HG02884 (cell line): ENCODE measurements at regions not wholly inside any gene's neighbourhood (a gene's known extent, or its start where the extent isn't known, plus 50 kb on each side); places are given as distances from the start of the nearest gene placed in this dataset.
A peak's percentile ranks its signal among the peaks of the same experiment; 100 is the strongest.
"Not testable (repeated sequence)": the region's sequence is repeated elsewhere in the genome, so short reads cannot be mapped to it uniquely, and the experiment has no call there.

Experiments
- ATAC-seq: cut with Tn5 transposase; IDR thresholded peaks from one replicate; pipeline ENCODE4 v1.9.1; 2021; ENCODE audit warnings: mild to moderate bottlenecking, moderate library complexity; ENCODE audit not compliant: unreplicated experiment

DNA sequence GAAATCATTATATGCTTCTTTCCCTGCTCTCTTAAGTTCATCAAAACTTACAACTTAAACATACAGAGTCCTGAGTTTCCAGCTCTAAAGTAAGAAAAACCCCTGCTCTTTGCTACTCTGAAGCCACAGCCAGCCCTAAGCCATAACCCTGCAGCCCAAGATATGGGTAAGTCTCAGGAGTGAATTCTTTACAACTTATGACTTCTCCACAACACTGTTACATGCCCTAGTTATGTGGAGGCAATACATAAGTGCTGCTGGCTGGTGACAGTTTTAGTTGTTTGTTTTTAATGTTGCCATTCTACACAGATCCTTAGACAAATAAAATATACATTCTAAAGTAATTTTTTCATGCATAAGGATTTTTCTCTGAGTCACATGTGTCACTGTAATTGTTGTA lies 100.2 kb downstream of the FBXO8 start:
- ATAC-seq = no peak

DNA sequence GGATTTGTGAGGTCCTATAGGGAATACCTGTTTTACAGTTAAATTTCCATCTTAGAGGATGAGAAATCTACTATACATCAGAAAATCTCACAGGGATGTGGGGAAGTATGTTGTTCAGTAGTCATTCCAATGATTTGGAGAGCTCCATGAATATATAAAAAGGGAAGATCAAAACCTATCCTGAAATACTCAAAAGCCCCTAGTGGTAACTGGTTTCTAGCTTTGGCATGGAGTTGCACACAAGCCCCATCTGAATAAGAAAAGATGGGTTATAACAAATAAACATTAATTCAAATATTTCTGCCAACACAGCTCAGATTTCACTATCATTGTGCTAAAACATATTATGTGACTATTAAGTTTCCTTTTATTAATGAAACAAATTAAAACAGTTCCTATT lies 101.6 kb downstream of the FBXO8 start:
- ATAC-seq = no peak

- no peak for ATAC-seq
Observed at GRCh38 chr4:174177536-174177935, 105.9 kb downstream of the FBXO8 start.

DNA sequence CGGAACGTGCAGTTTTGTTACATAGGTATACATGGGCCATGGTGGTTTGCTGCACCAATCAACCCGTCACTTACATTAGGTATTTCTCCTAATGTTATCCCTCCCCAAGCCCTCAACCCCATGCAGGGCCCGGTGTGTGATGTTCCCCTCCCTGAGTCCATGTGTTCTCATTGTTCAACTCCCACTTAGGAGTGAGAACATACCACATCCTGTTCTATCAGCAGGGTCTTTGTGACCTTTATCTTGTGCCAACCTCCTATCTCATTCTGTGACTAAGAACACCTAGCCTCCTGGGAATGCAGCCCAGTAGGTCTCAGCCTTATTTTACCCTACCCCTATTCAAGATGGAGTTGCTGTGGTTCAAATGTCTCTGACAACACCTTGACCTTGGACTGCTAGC lies 107.6 kb downstream of the FBXO8 start:
- not testable (repeated sequence) for ATAC-seq

DNA sequence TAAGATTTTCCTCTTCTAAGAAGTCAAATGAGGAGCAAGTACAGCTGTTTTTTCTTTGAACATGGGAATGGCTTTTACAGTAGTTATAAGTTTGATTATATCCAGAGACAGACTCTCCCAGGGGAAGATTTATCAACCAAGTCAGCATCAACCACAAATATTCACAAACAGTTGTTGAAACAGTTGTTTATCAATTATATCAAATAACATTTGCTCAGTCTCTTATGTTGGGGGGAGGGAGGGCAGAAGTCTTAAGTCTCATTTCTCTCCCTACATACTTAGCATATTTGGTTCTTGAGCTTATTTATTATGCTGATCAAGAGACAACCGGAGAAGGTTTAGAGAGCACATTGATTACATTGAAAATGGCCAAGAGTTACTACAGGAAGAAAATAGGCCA lies 110.1 kb downstream of the FBXO8 start:
- ATAC-seq = no peak

DNA sequence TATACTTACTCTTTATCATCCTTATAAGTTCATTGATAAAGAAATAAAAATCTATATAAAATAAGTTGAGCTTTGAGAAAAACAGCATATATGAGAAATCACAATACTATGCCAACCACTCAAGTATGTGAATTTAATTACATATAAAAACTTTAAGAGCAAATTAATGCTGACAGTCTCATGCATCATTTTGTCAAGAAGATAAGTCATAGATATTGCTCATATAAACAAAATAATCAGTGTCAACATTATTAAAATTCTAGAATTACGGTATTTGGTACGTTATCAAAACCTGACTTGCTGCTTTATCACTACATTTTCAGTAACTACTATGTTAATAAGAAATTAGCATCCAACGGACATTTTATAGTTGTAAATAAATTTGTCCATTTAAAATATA lies 111.2 kb downstream of the FBXO8 start:
- no peak for ATAC-seq

DNA sequence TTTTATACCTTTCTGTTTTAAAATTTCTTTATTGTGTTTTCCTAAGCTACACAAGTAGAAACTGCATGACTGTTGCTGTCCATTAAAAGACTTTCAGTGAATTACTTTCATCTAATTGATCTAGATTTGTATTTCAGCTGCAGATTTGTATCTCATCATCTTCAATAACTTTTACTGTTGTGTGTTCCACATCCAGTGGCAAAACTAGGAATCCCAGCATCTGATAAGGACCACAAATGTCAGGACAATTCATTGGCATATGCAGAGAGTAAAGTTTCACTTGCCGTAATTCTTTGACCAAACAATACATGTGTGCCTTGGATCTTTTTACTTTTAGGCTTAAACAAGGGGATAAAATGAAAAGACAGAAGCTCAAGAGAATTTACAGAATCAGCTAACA lies 112.6 kb downstream of the FBXO8 start:
- ATAC-seq = no peak

- no peak for ATAC-seq
Observed at GRCh38 chr4:174170091-174170490, 113.4 kb downstream of the FBXO8 start.

DNA sequence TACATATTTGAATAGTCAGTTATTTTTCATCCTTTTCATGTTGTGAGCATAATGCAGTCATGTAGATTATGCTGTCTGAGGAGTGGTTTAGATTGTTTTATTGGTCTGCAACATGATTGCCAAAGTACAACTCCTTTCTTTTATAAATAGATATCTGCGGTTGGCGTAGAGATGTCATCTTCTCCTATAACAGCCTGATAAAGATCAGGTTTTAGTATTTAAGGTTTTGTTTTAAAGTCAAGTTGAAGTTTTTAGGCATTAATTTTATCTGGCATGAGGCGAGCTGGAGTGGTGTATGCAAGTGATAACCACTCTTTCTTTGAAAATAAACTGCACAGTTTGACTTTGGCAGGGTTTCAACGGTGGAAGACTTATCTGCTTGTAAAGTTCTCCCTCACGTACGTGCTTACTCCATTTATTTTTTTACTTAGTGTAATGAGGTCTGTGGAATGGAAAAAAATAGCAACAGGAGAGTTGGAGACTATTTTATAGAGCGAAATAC lies 126.3 kb downstream of the FBXO8 start:
- ATAC-seq = no peak

DNA sequence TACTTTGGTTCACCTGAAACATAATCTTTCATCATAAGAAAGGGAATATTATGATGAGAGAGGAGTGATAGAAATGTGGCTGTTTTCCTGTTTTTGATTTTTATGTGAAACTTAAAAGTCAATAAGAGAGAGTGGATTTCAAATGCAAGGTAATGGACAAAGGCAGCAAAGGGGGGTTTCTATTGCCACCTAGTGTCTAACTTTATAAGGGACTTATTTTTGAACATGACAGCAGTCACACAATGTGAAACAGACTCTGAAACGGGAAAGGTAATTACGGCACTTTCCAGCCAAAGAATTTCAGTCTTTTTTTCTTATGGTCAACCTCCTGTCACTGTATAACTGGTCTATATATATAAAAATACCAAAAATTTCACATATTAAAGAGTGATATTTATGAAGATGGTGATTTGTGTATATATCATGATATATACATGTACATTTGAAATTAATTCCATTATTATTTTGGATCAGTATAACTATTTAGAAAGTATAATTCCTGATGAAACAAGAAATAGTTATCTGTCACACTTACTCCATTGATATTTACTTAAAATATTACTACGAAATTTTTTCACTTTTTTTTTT lies 127.1 kb downstream of the FBXO8 start:
- peak; percentile 96 for ATAC-seq

DNA sequence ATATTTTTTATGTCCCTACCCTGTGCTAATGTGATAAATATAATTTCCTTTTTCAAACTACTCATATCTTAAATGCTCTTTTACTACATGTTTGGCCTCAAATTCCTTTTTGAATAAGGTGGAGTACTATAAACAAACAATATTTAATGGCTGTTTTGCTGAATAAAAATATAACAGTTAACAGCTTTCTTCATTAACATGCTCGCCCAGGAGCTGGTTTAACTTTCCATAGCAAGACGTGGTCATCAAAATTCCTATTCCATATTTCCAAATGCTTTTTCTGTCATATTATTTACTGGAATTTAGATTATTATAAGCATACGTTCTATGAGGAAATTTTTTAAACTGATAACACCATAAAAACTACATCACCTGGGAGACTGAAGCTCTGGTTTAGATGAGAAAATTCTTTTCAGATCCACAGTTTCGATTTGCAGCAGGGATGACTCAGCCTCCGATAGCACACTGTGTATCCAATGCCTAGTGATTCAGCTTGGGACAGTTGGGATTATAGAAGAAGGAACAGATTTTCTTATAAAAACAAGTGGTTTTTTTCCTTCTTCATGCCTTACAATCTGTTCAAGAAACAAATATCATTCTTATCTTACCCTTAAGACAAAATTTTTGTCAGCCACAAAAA lies 129.1 kb downstream of the FBXO8 start:
- ATAC-seq = no peak

- no peak for ATAC-seq
Observed at GRCh38 chr4:174152717-174153466, 130.6 kb downstream of the FBXO8 start.

DNA sequence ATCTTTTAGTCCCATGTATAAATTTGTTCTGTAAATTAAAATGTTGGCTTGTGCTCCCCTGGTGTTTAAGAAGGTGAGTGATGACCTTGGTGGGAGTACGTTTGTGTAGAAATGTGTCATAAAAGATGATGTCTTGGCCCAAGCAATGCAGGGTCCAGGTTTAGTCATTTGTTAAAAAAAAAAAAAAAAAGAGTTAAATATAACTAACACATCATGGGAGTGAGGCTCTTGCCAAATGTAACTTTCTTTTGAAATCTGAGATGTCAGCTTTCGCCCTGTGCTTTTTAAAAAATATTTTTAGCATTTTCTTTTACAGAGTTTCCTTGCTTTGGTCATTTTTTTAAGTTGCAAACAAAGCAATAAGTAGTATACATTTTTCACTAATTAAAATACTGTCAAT lies 135.6 kb downstream of the FBXO8 start:
- no peak for ATAC-seq

DNA sequence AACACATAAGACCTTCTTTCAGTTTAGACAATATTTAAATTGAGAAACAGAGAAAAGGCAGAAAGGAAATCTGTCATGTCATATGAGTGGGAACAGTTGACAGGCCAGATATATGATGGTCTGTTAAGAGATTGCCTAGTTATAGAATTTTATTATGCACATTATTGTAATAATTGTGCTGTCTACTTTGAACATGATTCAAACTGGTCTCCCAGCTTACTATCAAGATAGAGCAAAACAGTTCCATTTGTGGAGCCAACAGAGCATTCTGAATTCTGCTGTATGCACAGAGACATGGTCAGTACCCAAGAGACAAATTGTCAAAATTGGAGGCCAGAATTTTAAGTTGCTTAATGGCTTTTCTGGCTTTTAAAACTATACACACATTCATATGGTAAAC lies 139.4 kb downstream of the FBXO8 start:
- no peak for ATAC-seq

- ATAC-seq = no peak
Observed at GRCh38 chr4:174141876-174142275, 141.6 kb downstream of the FBXO8 start.

GRCh38 chr4:174138616-174139015 lies 144.9 kb downstream of the FBXO8 start:
- ATAC-seq = no peak

- ATAC-seq = no peak
Observed at GRCh38 chr4:174137698-174138097, 145.8 kb downstream of the FBXO8 start.

- ATAC-seq = no peak
Observed at GRCh38 chr4:174135936-174136406, 147.5 kb downstream of the FBXO8 start.

GRCh38 chr4:174135530-174135929 lies 147.9 kb downstream of the FBXO8 start:
- no peak for ATAC-seq

DNA sequence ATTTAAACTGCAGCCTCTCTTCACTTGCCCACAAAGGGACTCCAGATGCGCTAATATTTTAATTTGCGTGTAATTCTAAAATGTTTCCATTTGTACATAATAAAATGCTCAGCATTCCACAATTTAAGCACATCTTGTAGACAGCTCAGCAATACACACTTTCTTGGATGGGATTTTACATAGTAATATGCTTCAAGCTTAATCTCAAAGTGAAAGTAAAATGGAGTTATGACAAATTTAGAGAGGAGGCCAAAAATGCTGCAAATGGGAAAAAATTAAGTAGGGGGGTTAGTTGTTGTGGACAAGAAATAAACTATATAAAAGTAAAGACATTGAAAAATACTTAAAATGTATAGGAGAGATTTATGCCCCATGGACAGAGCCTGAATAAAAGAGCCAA lies 149.1 kb downstream of the FBXO8 start:
- no peak for ATAC-seq

- ATAC-seq = no peak
Observed at GRCh38 chr4:174133551-174133950, 149.9 kb downstream of the FBXO8 start.

DNA sequence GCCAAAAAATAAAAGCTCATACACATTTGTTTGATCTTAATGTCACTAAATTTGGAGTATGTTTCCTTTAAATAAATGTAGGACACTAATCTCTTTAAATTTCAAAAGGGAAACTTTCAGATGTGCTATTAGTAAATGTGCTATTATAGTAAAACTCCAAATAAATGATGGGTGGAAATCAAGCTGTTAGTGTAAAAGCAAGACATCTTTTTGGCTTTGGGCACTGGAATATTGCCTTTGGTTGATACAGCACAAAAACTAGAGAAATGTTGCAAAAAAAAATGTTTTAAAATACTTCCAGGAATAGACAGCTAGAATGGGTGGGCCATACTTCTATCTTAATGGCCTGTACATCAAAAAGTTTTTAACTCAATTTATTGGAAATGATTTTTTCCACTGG lies 151.6 kb downstream of the FBXO8 start:
- no peak for ATAC-seq
